Tibial nerve (tissue), 4 donors: ENCODE measurements at regions not wholly inside any gene's neighbourhood (a gene's known extent, or its start where the extent isn't known, plus 50 kb on each side); places are given as distances from the start of the nearest gene placed in this dataset.

Experiments used
- DNase-seq, 2 donors: peaks; one replicate each; pipeline ENCODE4 v3.0.0-alpha.2; 2019; ENCODE audit warnings: low spot score in 2 of 2
- H3K27ac ChIP-seq, 4 donors: fragments of 200-600 bp; sonication (generic) in 3 of 4; one replicate each; pipeline ENCODE4 v1.5.1; 2017 to 2019; ENCODE audit warnings: mild to moderate bottlenecking in 1 of 4
- H3K27me3 ChIP-seq, 2 donors: fragments of 200-600 bp; sonication (generic) in 1 of 2; one replicate each; pipeline versions ENCODE4 v1.5.1 to v1.6.0; 2017 to 2019
- H3K36me3 ChIP-seq, 3 donors: fragments of 200-600 bp; sonication (generic); one replicate each; pipeline ENCODE4 v1.5.1; 2018 to 2019
- H3K4me1 ChIP-seq, 4 donors: fragments of 200-600 bp; sonication (generic) in 3 of 4; one replicate each; pipeline ENCODE4 v1.5.1; 2017 to 2019
- H3K4me3 ChIP-seq, 4 donors: fragments of 200-600 bp; sonication (generic) in 3 of 4; one replicate each; pipeline ENCODE4 v1.5.1; 2017 to 2019; ENCODE audit warnings: mild to moderate bottlenecking in 1 of 4, moderate library complexity in 1 of 4
- H3K9me3 ChIP-seq, 4 donors: fragments of 200-600 bp; sonication (generic) in 3 of 4; one replicate each; pipeline ENCODE4 v1.5.1; 2017 to 2019
- CTCF ChIP-seq, 5 experiments: fragments of 200-600 bp in 3 of 5; fragments of 450-650 bp in 2 of 5; sonication (generic) in 3 of 5; IDR thresholded peaks; one replicate each; pipeline ENCODE4 v1.5.1; 2016 to 2019; ENCODE audit warnings: antibody characterized with exemption in 5 of 5, mild to moderate bottlenecking in 3 of 5, moderate library complexity in 2 of 5
- EP300 ChIP-seq, 2 donors: sonication (generic); formaldehyde crosslinking; IDR thresholded peaks; one replicate each; pipeline ENCODE4 v1.6.1; 2017; ENCODE audit warnings: antibody characterized with exemption in 2 of 2, mild to moderate bottlenecking in 1 of 2
- POLR2A ChIP-seq, 2 donors: fragments of 450-650 bp; IDR thresholded peaks; one replicate each; pipeline ENCODE4 v1.6.1; 2017; ENCODE audit warnings: antibody characterized with exemption in 2 of 2, mild to moderate bottlenecking in 2 of 2, moderate library complexity in 2 of 2
- WGBS, 2 donors: methylation state at CpG; one replicate each; pipeline ENCODE4 v1.1.5; 2018; 5-methylcytosine and 5-hydroxymethylcytosine counted together

GRCh38 chr3:168844894-168845482 lies 749.3 kb upstream of the GOLIM4 start:
- 63 to 84% methylated on average over 6 of the region's 6 CpGs for WGBS, 2 donors
- Histone ChIP-seq H3K36me3 (no peaks in the 10 kb centered on the region), H3K4me1 (peaks cover 0 to 5% (median 0%) of the 10 kb centered on the region in 4 donors), H3K27me3 (peaks cover 0 to 7% of the 10 kb centered on the region in 2 donors), H3K27ac (no peak overlapping the region), H3K4me3 (no peak overlapping the region), H3K9me3 (no peaks in the 10 kb centered on the region)
- TF ChIP-seq EP300 (IDR thresholded peaks at IDR 0.05) (no peak), CTCF (IDR thresholded peaks at IDR 0.05) (no peak), POLR2A (IDR thresholded peaks at IDR 0.05) (no peak)
- DNase-seq, result no peak

DNA sequence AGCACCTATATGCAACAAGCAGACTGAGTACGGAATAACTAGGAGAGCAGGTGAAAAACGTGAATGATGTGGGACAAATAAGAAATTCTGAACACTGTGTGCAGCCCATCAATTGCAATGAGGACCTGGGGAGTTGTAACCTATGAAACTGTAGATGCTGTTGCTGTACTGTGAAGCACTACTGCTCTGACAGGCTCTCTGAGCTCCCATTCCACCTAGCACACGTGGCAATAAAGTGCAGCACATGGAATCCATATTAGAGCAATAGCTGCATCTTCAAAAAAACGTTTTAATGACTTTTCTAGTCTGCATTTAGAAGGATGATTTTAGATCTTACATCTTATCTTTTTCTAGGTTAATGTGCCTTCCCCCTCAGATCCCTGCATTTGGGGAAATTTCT lies 748.7 kb upstream of the GOLIM4 start:
- Histone ChIP-seq H3K36me3 (no peaks in the 10 kb centered on the region), H3K9me3 (no peaks in the 10 kb centered on the region), H3K4me1 (peaks cover 0 to 5% (median 0%) of the 10 kb centered on the region in 4 donors), H3K27me3 (peaks cover 0 to 7% of the 10 kb centered on the region in 2 donors), H3K27ac (no peak overlapping the region), H3K4me3 (no peak overlapping the region)
- WGBS, 2 donors, result 51 to 65% methylated on average over 4 of the region's 4 CpGs
- TF ChIP-seq POLR2A (IDR thresholded peaks at IDR 0.05) (no peak), EP300 (IDR thresholded peaks at IDR 0.05) (no peak), CTCF (IDR thresholded peaks at IDR 0.05) (no peak)
- DNase-seq, result no peak

- 48 to 51% methylated on average over 2 of the region's 2 CpGs for WGBS, 2 donors
- H3K4me1 ChIP-seq, result peaks cover 0 to 5% (median 0%) of the 10 kb centered on the region in 4 donors
- H3K27me3 ChIP-seq, result peaks cover 0 to 7% of the 10 kb centered on the region in 2 donors
- no peak for DNase-seq
- H3K9me3 ChIP-seq, result no peaks in the 10 kb centered on the region
- H3K27ac ChIP-seq, result no peak overlapping the region
- TF ChIP-seq POLR2A (IDR thresholded peaks at IDR 0.05) (no peak), CTCF (IDR thresholded peaks at IDR 0.05) (no peak), EP300 (IDR thresholded peaks at IDR 0.05) (no peak)
- H3K36me3 ChIP-seq, result no peaks in the 10 kb centered on the region
- H3K4me3 ChIP-seq, result no peak overlapping the region
Observed at GRCh38 chr3:168843481-168843880, 747.8 kb upstream of the GOLIM4 start.

DNA sequence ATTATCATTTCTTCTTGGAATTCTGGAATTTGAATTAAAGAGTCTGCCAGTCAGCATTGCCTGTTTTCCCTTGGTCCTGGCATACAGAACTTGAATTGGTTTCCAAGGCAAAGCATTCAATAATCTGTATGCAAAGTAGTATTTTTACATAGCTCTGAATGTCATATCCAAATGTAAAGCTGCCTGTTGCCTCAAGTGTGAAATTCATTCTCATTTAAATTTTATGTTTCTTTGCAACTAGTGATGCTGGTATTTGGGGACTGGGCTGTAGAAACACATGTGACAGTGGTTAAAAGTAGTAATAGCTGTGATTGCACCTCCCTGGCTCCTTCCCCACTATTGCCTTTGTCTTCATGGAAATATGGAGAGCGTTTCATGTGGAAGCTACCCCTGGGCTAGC lies 743.9 kb upstream of the GOLIM4 start:
- H3K27ac ChIP-seq, result no peak overlapping the region
- no peaks in the 10 kb centered on the region for H3K27me3 ChIP-seq
- WGBS, 2 donors, result 70 to 82% methylated on average over 1 of the region's 1 CpG
- H3K4me3 ChIP-seq, result no peak overlapping the region
- no peaks in the 10 kb centered on the region for H3K4me1 ChIP-seq
- TF ChIP-seq POLR2A (IDR thresholded peaks at IDR 0.05) (no peak), CTCF (IDR thresholded peaks at IDR 0.05) (no peak), EP300 (IDR thresholded peaks at IDR 0.05) (no peak)
- DNase-seq, result no peak
- no peaks in the 10 kb centered on the region for H3K9me3 ChIP-seq
- H3K36me3 ChIP-seq, result no peaks in the 10 kb centered on the region

GRCh38 chr3:168834558-168834957 lies 738.8 kb upstream of the GOLIM4 start:
- no peak for TF ChIP-seq EP300 (IDR thresholded peaks at IDR 0.05)
- H3K27me3 ChIP-seq, result no peaks in the 10 kb centered on the region
- 93 to 100% methylated on average over 1 of the region's 1 CpG for WGBS, 2 donors
- H3K4me1 ChIP-seq, result no peaks in the 10 kb centered on the region
- H3K36me3 ChIP-seq, result no peaks in the 10 kb centered on the region
- H3K27ac ChIP-seq, result no peak overlapping the region
- H3K4me3 ChIP-seq, result no peak overlapping the region
- no peak for DNase-seq
- H3K9me3 ChIP-seq, result no peaks in the 10 kb centered on the region

GRCh38 chr3:168828943-168829342 lies 733.2 kb upstream of the GOLIM4 start:
- H3K4me1 ChIP-seq, result no peaks in the 10 kb centered on the region
- WGBS, 2 donors, result 56 to 76% methylated on average over 5 of the region's 5 CpGs
- no peaks in the 10 kb centered on the region for H3K36me3 ChIP-seq
- no peak overlapping the region for H3K27ac ChIP-seq
- no peak overlapping the region for H3K4me3 ChIP-seq
- H3K27me3 ChIP-seq, result no peaks in the 10 kb centered on the region
- TF ChIP-seq POLR2A (IDR thresholded peaks at IDR 0.05), result no peak
- TF ChIP-seq CTCF (IDR thresholded peaks at IDR 0.05), result no peak
- no peak for TF ChIP-seq EP300 (IDR thresholded peaks at IDR 0.05)
- no peak for DNase-seq
- H3K9me3 ChIP-seq, result no peaks in the 10 kb centered on the region
